IMR-90 (cell line): ENCODE measurements at regions not wholly inside any gene's neighbourhood (a gene's known extent, or its start where the extent isn't known, plus 50 kb on each side); places are given as distances from the start of the nearest gene placed in this dataset.

ENCODE experiments used
- ATAC-seq: fragments of 200-7000 bp; cut with Tn5 transposase; 2 replicates; pipeline ENCODE4 v1.9.1; 2020; ENCODE audit warnings: low read depth, mild to moderate bottlenecking, moderate library complexity
- BruUV-seq: library from RNA; stranded (reverse); fragments of 400-500 nt; replicated peaks from 2 replicates; lab custom pipeline; 2021; lab: Mats Ljungman, UMichigan
- CTCF ChIA-PET: fragments of 300-600 bp; formaldehyde crosslinking; extraction: SDS; loops from one replicate; lab custom pipeline; 2021; ENCODE audit warnings: antibody characterized with exemption; lab: Yijun Ruan, JAX
- POLR2A ChIA-PET: fragments of 300-600 bp; sonication (Branson Sonifier 250); formaldehyde crosslinking; loops from one replicate; lab custom pipeline; 2022; ENCODE audit warnings: antibody characterized with exemption; ENCODE audit not compliant: unreplicated experiment; lab: Charles Lee
- DNase-seq: peaks from one replicate; pipeline ENCODE4 v3.0.0; 2013
- H2AFZ ChIP-seq: replicated peaks from 2 replicates; pipeline ENCODE3; 2013; ENCODE audit warnings: low read length, mild to moderate bottlenecking; ENCODE audit not compliant: poor library complexity
- H2AK5ac ChIP-seq: 2 replicates; pipeline ENCODE4 v1.6.1; 2013; ENCODE audit warnings: low read depth, low read length, inconsistent platforms
- H2AK9ac ChIP-seq: replicated peaks from 2 replicates; pipeline ENCODE3; 2013; ENCODE audit warnings: mild to moderate bottlenecking, low read depth, low read length, moderate library complexity; ENCODE audit not compliant: poor library complexity
- H2BK120ac ChIP-seq: 2 replicates; pipeline ENCODE4 v1.6.1; 2013; ENCODE audit warnings: low read depth, low read length, inconsistent platforms
- H2BK15ac ChIP-seq: 3 replicates; pipeline ENCODE4 v1.6.1; 2013; ENCODE audit warnings: low read depth, low read length, inconsistent platforms
- H2BK20ac ChIP-seq: 2 replicates; pipeline ENCODE4 v1.6.1; 2013; ENCODE audit warnings: low read depth, mild to moderate bottlenecking, inconsistent platforms, low read length, moderate library complexity
- H2BK5ac ChIP-seq: 2 replicates; pipeline ENCODE4 v1.6.1; 2013; ENCODE audit warnings: mild to moderate bottlenecking, low read depth, low read length, inconsistent platforms; ENCODE audit not compliant: poor library complexity, severe bottlenecking
- H3K14ac ChIP-seq: replicated peaks from 2 replicates; pipeline ENCODE4 v1.6.1; 2013; ENCODE audit warnings: low read depth, low read length, inconsistent platforms
- H3K18ac ChIP-seq: 2 replicates; pipeline ENCODE4 v1.6.1; 2013; ENCODE audit warnings: low read depth, low read length, control low read depth
- H3K23ac ChIP-seq: 2 replicates; pipeline ENCODE4 v1.6.1; 2013; ENCODE audit warnings: low read depth, low read length, inconsistent platforms
- H3K27ac ChIP-seq: 2 replicates; pipeline ENCODE4 v1.5.1; 2013; ENCODE audit warnings: mild to moderate bottlenecking, control low read depth, low read length; ENCODE audit not compliant: insufficient read depth
- H3K27me3 ChIP-seq: 2 replicates; pipeline ENCODE4 v1.6.1; 2013; ENCODE audit warnings: low read length; ENCODE audit not compliant: control insufficient read depth, insufficient read depth
- H3K36me3 ChIP-seq: 2 replicates; pipeline ENCODE4 v1.6.1; 2013; ENCODE audit warnings: low read length, mixed read lengths; ENCODE audit not compliant: control insufficient read depth, insufficient read depth
- H3K4ac ChIP-seq: 2 replicates; pipeline ENCODE4 v1.6.1; 2013; ENCODE audit warnings: low read depth, low read length, inconsistent platforms
- H3K4me1 ChIP-seq: 2 replicates; pipeline ENCODE4 v1.6.1; 2013; ENCODE audit warnings: low read length, mixed read lengths; ENCODE audit not compliant: control insufficient read depth, insufficient read depth
- H3K4me2 ChIP-seq: 2 replicates; pipeline ENCODE4 v1.6.1; 2013; ENCODE audit warnings: low read depth, mild to moderate bottlenecking, control low read depth, low read length, moderate library complexity
- H3K4me3 ChIP-seq: 2 replicates; pipeline ENCODE4 v1.5.1; 2013; ENCODE audit warnings: low read depth, mild to moderate bottlenecking, control low read depth, low read length, moderate library complexity; ENCODE audit not compliant: insufficient read depth
- H3K56ac ChIP-seq: 2 replicates; pipeline ENCODE4 v1.6.1; 2013; ENCODE audit warnings: low read length, inconsistent platforms; ENCODE audit not compliant: insufficient read depth; ENCODE audit errors: extremely low read depth
- H3K79me1 ChIP-seq, 2 experiments: 2 replicates each; pipeline ENCODE4 v1.6.1; 2013; ENCODE audit warnings: low read length in 2 of 2, inconsistent platforms in 1 of 2, low read depth in 1 of 2
- H3K9ac ChIP-seq: 2 replicates; pipeline ENCODE4 v1.6.1; 2013; ENCODE audit warnings: low read depth, low read length, control low read depth
- H3K9me1 ChIP-seq: 2 replicates; pipeline ENCODE4 v1.6.1; 2013; ENCODE audit warnings: low read length, inconsistent platforms; ENCODE audit not compliant: insufficient read depth
- H3K9me3 ChIP-seq: 2 replicates; pipeline ENCODE4 v1.6.1; 2013; ENCODE audit warnings: low read length; ENCODE audit not compliant: control insufficient read depth, insufficient read depth
- H4K20me1 ChIP-seq: 2 replicates; pipeline ENCODE4 v1.6.1; 2013; ENCODE audit warnings: low read length, inconsistent platforms; ENCODE audit not compliant: insufficient read depth
- H4K5ac ChIP-seq: 2 replicates; pipeline ENCODE4 v1.6.1; 2013; ENCODE audit warnings: mild to moderate bottlenecking, low read depth, low read length, control low read depth
- H4K8ac ChIP-seq, 2 experiments: 2 replicates each; pipeline ENCODE4 v1.6.1; 2013; ENCODE audit warnings: low read depth in 2 of 2, low read length in 2 of 2, control low read depth in 1 of 2, inconsistent platforms in 1 of 2
- H4K91ac ChIP-seq: 2 replicates; pipeline ENCODE4 v1.6.1; 2013; ENCODE audit warnings: low read depth, low read length, inconsistent platforms; ENCODE audit not compliant: insufficient read depth
- BHLHE40 ChIP-seq: fragments of 150-350 bp; IDR thresholded peaks from 2 replicates; pipeline ENCODE4 v1.6.1; 2016; ENCODE audit warnings: mild to moderate bottlenecking, low read depth, low read length
- CHD1 ChIP-seq: IDR thresholded peaks from 2 replicates; pipeline ENCODE4 v1.6.1; 2012; ENCODE audit warnings: low read depth, low read length, improper control_type of control experiment
- RAD21 ChIP-seq: IDR thresholded peaks from 2 replicates; pipeline ENCODE4 v1.6.1; 2012; ENCODE audit warnings: low read length, improper control_type of control experiment
- RCOR1 ChIP-seq: IDR thresholded peaks from 2 replicates; pipeline ENCODE4 v1.6.1; 2012; ENCODE audit warnings: mild to moderate bottlenecking, low read length, improper control_type of control experiment; ENCODE audit not compliant: insufficient replicate concordance
- SMC3 ChIP-seq: fragments of 150-350 bp; IDR thresholded peaks from 2 replicates; pipeline ENCODE4 v1.6.1; 2016; ENCODE audit warnings: low read depth, mild to moderate bottlenecking, antibody characterized with exemption, low read length, moderate library complexity
- WGBS, 2 experiments: methylation state at CpG; one replicate each; pipeline versions ENCODE4 v1.1.5 to v1.1.7; 2013; ENCODE audit warnings: missing lambda C conversion rate in 2 of 2; ENCODE audit not compliant: insufficient read length in 1 of 2; ENCODE audit errors: extremely low coverage in 2 of 2; 5-methylcytosine and 5-hydroxymethylcytosine counted together
- dilution Hi-C: fragments of 300-500 bp; cut with HindIII; formaldehyde crosslinking; loops from one replicate; pipeline ENCODE4 v1.14.3; 2018; ENCODE audit warnings: low sequenced_read_pairs; ENCODE audit not compliant: unreplicated experiment
- in situ Hi-C: fragments of 300-500 bp; cut with MboI; formaldehyde crosslinking; loops from 3 replicates; pipeline ENCODE4 v1.14.3; 2019; ENCODE audit warnings: low sequenced_read_pairs, inconsistent platforms, mixed read lengths
- intact Hi-C: fragments of 100-400 bp; cut with micrococcal nuclease; formaldehyde crosslinking; loops from 2 replicates; pipeline ENCODE4 v1.10.0; 2022

- dilution Hi-C loops (no loop called here), in situ Hi-C loops (loop anchor here (10.0 kb wide), 2 partner anchors 174 to 694 kb away; no protein-coding TSS in a partner anchor)
- 93 to 100% methylated on average over 2 to 3 of the region's 3 CpGs for WGBS, 2 experiments
These were observed 161.7 kb downstream of the CD47 start for GRCh38 chr3:107929088-107929487.

More at GRCh38 chr3:107929088-107929487, 161.7 kb downstream of the CD47 start:
- no peak overlapping the region for H3K56ac ChIP-seq
- TF ChIP-seq SMC3, result no peak
- no peak for TF ChIP-seq BHLHE40
- TF ChIP-seq RAD21, result no peak
- TF ChIP-seq RCOR1, result no peak
- TF ChIP-seq CHD1, result no peak
- H2AK5ac ChIP-seq, result no peak overlapping the region
- no peak overlapping the region for H2BK15ac ChIP-seq
- no TSS peak for BruUV-seq
- H3K18ac ChIP-seq, result no peak overlapping the region
- no peak overlapping the region for H4K91ac ChIP-seq
- no peaks in the 10 kb centered on the region for H4K20me1 ChIP-seq
- no peak overlapping the region for H4K5ac ChIP-seq
- no peak overlapping the region for H4K8ac ChIP-seq
- POLR2A ChIA-PET, result no interaction called here
- H3K9ac ChIP-seq, result no peak overlapping the region
- intact Hi-C loops, result loop anchor here (5.0 kb wide), 2 partner anchors 158 to 357 kb away; no protein-coding TSS in a partner anchor
- CTCF ChIA-PET, result no interaction called here
- H3K9me3 ChIP-seq, result no peaks in the 10 kb centered on the region
- H3K4me3 ChIP-seq, result no peak overlapping the region
- no peak overlapping the region for H3K27ac ChIP-seq
- no peak overlapping the region for H2BK5ac ChIP-seq
- no peak overlapping the region for H3K14ac ChIP-seq
- no peaks in the 10 kb centered on the region for H3K79me1 ChIP-seq
- H3K4me1 ChIP-seq, result no peaks in the 10 kb centered on the region
- no peaks in the 10 kb centered on the region for H3K9me1 ChIP-seq
- peaks cover 5% of the 10 kb centered on the region; the same call in 1 of the 2 replicates for H3K27me3 ChIP-seq
- no peak overlapping the region for H3K4me2 ChIP-seq
- DNase-seq (no peak), ATAC-seq (no peak)
- no peak overlapping the region for H2BK20ac ChIP-seq
- no peak overlapping the region for H2BK120ac ChIP-seq
- H3K23ac ChIP-seq, result no peak overlapping the region
- H3K4ac ChIP-seq, result no peak overlapping the region
- no peaks in the 10 kb centered on the region for H3K36me3 ChIP-seq
- no peak overlapping the region for H2AFZ ChIP-seq
- H2AK9ac ChIP-seq, result no peak overlapping the region
